ENCODE measurements at regions not wholly inside any gene's neighbourhood (a gene's known extent, or its start where the extent isn't known, plus 50 kb on each side); places are given as distances from the start of the nearest gene placed in this dataset.

DNA sequence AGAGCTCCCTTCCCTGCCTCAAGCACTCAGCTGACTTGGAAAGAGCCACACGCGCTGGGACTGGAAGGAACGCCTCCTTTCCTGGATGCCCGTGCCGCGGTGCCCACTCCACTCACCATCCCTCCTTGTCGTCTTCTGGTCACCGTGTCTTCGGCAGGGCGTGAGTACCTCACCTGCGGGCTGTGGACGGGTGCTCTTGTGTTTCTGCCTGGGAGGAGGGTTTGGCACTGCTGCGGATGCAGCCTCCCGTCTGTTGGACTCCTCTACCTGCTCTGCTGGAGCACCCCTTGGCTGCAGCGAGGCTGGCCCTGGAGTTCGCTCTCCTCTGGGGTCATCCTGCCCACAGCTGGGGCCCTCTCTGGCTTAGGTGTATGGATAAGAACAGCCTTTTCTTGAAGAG is 612.7 kb downstream of the BRD1 start:
- Histone ChIP-seq H3K27me3 (no peaks in the 10 kb centered on the region), H3K36me3 (replicated peaks in 1 of 2) (no peaks in the 10 kb centered on the region), H3K27ac (no peak overlapping the region), H3K4me1 (replicated peaks in 1 of 2) (no peaks in the 10 kb centered on the region), H3K9me3 (replicated peaks in 1 of 3) (no peaks in the 10 kb centered on the region), H3K4me3 (no peak overlapping the region)
- intact Hi-C loops (cut with DNase I): no loop called here
- no peak for TF ChIP-seq POLR2A (IDR thresholded peaks at IDR 0.05)
- TF ChIP-seq, protein P1, sequence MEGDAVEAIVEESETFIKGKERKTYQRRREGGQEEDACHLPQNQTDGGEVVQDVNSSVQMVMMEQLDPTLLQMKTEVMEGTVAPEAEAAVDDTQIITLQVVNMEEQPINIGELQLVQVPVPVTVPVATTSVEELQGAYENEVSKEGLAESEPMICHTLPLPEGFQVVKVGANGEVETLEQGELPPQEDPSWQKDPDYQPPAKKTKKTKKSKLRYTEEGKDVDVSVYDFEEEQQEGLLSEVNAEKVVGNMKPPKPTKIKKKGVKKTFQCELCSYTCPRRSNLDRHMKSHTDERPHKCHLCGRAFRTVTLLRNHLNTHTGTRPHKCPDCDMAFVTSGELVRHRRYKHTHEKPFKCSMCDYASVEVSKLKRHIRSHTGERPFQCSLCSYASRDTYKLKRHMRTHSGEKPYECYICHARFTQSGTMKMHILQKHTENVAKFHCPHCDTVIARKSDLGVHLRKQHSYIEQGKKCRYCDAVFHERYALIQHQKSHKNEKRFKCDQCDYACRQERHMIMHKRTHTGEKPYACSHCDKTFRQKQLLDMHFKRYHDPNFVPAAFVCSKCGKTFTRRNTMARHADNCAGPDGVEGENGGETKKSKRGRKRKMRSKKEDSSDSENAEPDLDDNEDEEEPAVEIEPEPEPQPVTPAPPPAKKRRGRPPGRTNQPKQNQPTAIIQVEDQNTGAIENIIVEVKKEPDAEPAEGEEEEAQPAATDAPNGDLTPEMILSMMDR (IDR thresholded peaks at IDR 0.05): no peak
- DNase-seq: peak in 4 of 7 donors; percentile 1 to 7 (median 6)
- 83 to 90% (median 87%) methylated on average over 15 to 16 of the region's 16 CpGs for WGBS, 4 donors

- H3K9me3 ChIP-seq (replicated peaks in 1 of 3): no peaks in the 10 kb centered on the region
- no peaks in the 10 kb centered on the region for H3K36me3 ChIP-seq (replicated peaks in 1 of 2)
- 62 to 65% (median 64%) methylated on average over 18 of the region's 18 CpGs for WGBS, 4 donors
- intact Hi-C loops (cut with DNase I): no loop called here
- peak in 4 of 7 donors; percentile 2 to 9 (median 6) for DNase-seq
- TF ChIP-seq, protein P1 (IDR thresholded peaks at IDR 0.05): no peak
- no peak for TF ChIP-seq POLR2A (IDR thresholded peaks at IDR 0.05)
- no peak overlapping the region for H3K27ac ChIP-seq
- no peaks in the 10 kb centered on the region for H3K4me1 ChIP-seq (replicated peaks in 1 of 2)
- no peaks in the 10 kb centered on the region for H3K27me3 ChIP-seq
- H3K4me3 ChIP-seq: no peak overlapping the region
These were observed 613.8 kb downstream of the BRD1 start for GRCh38 chr22:49213731-49214352.

DNA sequence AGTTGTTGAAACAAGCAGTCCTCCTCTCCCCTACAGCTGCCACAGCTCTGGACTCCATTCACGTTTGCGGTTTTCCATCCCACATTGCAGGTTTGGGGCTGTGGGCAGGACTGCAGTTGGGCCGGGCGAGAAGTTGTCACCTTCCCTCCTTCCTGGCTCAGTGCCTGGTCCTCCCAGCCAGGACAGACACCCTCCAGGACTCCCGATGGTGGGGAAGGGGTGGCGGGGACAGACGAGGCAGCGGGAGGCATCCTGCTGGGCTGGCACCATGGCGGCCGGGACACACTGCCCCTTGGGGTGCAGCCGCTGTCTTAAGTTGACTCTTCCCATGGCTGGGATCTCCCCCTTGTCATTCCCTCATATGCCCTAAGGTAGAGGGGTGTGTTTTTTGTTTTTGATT is 615.2 kb downstream of the BRD1 start:
- Histone ChIP-seq H3K27ac (no peak overlapping the region), H3K4me1 (replicated peaks in 1 of 2) (no peaks in the 10 kb centered on the region), H3K36me3 (replicated peaks in 1 of 2) (no peaks in the 10 kb centered on the region), H3K9me3 (replicated peaks in 1 of 3) (no peaks in the 10 kb centered on the region), H3K4me3 (no peak overlapping the region), H3K27me3 (no peaks in the 10 kb centered on the region)
- DNase-seq: peak in 4 of 7 donors; percentile 5 to 15 (median 6)
- no peak for TF ChIP-seq POLR2A (IDR thresholded peaks at IDR 0.05)
- TF ChIP-seq, protein P1 (IDR thresholded peaks at IDR 0.05): no peak
- 81 to 85% (median 82%) methylated on average over 11 of the region's 11 CpGs for WGBS, 4 donors
- intact Hi-C loops (cut with DNase I): no loop called here

DNA sequence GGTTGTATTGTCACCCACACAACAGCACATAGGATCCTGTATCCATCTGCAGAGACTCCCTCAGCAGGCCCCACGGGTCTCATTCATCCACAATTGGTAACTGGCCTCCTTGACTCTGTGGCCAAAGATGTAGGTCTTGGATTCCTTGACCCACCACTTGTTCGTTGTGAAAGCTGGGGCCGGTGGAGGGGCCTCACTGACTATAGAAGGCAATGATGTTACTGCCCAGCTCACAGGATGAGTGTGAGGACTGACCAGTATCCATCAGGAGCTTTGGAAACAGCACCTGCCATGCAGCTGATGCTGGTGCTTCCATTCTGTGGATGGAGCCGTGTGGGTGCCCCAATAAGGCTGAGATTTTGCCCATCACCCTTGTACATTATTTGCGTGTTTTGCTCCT is 615.7 kb downstream of the BRD1 start:
- peak in 4 of 7 donors; percentile 1 to 13 (median 4) for DNase-seq
- WGBS, 4 donors: 69 to 78% (median 72%) methylated on average over 3 to 5 of the region's 5 CpGs
- H3K4me1 ChIP-seq (replicated peaks in 1 of 2): no peaks in the 10 kb centered on the region
- no peaks in the 10 kb centered on the region for H3K36me3 ChIP-seq (replicated peaks in 1 of 2)
- intact Hi-C loops (cut with DNase I): no loop called here
- TF ChIP-seq, protein P1 (IDR thresholded peaks at IDR 0.05): no peak
- no peak for TF ChIP-seq POLR2A (IDR thresholded peaks at IDR 0.05)
- H3K9me3 ChIP-seq (replicated peaks in 1 of 3): no peaks in the 10 kb centered on the region
- no peaks in the 10 kb centered on the region for H3K27me3 ChIP-seq
- no peak overlapping the region for H3K27ac ChIP-seq
- no peak overlapping the region for H3K4me3 ChIP-seq

Data from adrenal gland (tissue), 9 donors.